RKO (cell line): ENCODE measurements at regions not wholly inside any gene's neighbourhood (a gene's known extent, or its start where the extent isn't known, plus 50 kb on each side); places are given as distances from the start of the nearest gene placed in this dataset.

Experiments used
- DNase-seq: peaks from one replicate; pipeline ENCODE4 v3.0.0-alpha.2; 2016; ENCODE audit warnings: low spot score

DNA sequence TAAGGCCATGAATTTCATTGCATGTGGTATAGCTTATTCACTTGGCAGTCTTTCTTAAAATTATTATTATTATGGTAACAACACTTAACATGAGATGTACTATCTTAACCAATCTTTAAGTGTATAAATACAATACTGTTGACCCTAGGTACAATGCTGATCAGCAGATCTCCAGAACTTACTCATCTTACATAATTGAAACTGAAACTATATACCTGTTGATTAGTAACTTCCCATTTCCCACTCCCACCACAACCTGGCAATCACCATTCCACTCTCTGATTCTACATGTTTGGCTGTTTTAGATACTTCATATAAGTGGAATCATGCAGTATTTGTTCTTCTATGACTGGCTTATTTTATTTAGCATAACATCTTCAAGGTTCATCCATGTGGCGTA lies 150.2 kb upstream of the POU2AF2 start:
- no peak for DNase-seq

DNA sequence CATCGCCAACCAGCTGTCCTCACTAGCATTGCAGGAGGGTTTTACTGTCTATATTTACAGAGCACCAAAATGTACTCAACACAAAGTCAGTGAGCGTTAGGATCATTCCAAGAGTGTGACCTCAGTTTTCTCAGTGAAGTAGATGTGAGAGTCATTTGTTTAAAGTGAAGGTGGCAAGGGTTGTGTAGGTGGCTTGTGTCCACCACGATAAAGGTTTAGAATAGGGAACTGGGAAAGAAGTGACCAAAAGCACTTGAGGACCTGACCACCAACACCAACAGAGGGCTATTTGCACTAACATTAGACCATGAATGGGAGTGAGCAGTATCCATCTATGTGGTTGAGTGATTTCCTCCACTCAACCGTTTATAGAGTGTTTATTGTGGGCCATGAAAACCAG lies 152.5 kb upstream of the POU2AF2 start:
- no peak for DNase-seq

DNA sequence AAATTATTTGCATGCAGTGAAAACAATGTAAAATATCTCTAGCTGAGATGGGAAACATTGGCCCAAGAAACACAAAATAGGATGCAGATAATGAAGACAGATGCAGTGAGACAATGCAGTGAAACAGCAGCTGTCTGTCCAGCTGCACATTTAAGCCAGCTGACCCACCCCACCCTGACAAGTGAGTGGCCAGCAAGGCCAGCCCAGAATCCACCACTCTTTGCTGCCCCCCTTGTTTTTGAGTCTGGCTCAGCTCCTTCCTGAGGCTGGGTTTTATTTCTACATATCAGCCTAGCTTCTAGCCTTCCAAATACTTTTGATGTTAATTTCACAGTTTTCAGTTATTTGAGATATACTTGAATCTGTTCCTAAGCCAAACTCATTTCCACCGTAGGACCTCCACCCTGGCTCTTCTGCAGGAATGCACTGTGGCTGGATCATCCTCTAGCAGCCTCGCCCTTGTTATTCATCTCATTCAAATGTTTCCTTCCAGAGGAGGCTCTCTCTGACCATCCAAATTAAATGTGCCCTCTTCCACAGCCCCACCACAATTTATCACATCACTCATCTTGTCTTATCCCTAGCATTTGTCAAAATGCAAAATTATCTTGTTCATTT lies 154.1 kb upstream of the POU2AF2 start:
- no peak for DNase-seq

DNA sequence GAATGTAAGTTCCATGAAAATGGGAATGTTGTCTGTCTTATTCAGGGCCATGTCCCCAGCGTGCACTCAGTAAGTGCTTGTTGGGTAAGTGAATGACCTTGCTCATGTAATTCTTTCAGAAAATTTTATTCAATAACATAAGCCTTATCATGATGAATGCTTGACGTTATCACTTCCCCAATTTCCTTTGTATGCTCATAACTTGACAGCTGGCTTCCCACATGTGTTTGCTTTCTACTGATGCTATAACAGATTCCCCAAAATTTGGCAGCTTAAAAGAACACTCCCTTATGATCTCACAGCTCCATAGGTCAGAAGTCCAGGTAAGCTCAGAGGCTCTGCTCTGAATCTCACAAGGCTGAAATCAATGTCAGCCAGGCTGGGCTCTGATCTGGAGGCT lies 155.8 kb upstream of the POU2AF2 start:
- DNase-seq: no peak

DNA sequence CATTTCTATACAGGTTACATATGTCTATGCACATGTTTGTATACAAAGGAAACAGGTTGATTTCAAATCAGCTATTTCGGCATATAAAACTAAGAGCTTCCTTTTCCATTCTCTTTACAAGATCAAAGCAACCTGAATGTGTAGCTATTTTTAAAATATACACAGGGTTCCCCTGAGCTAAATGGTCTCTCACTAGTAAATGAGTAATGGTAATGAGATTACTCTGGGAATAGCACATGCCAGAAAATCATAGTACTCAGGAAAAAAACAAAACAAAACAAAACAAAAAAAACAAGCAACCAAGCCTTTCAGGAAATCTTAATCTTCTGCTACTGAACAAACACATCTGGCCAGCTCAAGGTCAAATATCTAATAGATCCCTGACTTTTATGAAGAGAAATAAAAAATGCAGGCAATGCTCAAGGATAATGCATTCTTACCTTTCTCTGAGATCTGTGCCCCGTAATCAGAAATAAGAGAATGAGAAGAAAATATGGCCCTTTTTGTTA lies 156.6 kb upstream of the POU2AF2 start:
- DNase-seq: no peak

DNA sequence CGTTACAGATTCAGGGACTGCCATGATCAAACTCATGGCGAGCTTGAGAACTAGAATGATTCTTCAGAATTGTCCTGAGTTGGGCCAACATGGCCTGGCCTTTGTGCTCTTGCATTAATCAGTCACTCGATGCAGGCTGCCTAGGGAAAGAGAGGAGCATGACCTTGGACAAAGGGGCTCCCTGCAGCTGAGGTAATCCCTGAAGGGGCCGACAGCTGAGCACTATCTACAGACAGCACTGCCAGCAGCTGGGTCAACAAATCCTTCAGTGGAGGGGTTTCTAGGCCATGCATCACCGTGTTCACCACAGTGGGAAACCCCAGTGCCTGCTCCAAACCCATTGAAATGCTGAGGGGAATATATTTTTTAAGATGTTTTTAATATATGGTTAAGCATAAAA lies 159.5 kb upstream of the POU2AF2 start:
- no peak for DNase-seq

DNA sequence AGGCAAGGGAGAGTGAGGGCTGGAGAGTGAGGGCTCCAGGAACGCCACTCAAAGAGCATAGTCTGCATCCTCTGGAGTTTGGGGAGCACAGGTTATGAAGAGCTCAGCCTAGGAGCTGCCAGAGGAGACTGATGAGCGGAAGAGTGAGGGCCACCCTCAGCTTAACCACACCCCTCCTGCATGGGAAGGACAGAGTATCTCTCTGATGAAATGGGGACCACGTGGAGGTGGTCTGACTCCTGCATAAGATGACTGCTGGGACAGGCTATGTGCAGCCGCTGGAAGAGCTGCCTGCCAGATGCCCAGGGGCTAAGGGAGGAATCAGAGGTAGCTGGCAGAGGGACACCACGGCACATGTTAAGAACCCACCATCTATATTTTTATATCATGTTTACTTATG lies 162.9 kb upstream of the POU2AF2 start:
- no peak for DNase-seq

DNA sequence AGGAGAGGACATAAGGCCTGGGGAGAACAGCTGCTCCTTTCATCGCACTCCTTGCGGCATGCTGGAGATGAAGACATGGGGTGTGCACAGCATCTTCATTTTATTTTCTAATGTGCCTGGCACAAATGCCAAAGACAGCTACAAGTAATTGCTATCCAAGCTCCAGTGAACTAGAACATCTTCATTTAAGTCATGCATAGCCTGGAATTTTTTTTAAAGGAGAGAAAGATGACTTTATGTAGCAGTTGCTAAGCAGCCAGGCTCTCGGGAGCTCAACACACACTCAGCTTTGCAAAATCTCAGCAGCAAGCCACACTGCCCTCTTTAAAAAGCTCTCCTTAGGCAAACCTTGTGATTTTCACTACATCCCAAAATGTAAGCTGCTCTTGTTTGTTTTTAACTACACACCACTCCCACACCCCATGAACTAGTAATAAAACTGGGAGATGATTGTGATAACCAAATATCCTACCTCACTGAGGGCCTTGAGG lies 164.5 kb upstream of the POU2AF2 start:
- DNase-seq: no peak

DNA sequence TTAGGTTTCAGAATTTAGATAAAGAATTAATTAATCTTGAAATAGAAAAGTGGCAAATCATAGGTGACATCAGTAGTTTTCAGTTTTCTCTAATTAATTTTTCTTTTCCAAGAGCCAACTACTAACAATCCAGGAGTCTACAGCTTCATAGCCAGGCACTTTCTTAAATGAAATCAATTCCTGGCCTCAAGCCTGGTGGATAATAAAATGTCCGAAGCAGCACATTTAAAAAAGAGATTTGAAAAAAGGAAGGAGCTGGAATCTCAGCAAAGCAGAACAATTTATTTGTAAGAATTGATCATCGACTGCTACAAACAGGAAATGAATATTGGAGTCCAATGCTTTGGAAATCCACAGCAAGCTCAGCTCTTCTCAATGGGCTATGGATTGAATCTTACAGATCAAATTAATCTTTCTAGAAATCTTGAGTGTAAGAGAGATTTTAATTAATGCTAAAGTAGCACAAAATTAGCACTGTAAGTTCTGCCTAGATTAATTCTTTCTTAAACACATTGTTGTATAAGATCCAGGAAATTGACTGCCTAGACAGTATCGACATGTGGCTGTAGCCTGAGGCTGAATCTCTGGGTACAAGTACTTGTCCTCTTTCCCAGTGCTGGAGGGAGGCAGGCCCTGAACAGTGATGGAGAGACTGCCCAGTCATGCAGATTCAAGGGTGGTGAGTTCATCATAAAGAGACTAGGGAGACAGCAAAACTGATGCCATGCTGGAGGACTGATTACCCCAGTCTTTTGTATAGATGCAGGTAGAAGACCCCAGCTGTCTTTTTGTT lies 167.8 kb upstream of the POU2AF2 start:
- no peak for DNase-seq

DNA sequence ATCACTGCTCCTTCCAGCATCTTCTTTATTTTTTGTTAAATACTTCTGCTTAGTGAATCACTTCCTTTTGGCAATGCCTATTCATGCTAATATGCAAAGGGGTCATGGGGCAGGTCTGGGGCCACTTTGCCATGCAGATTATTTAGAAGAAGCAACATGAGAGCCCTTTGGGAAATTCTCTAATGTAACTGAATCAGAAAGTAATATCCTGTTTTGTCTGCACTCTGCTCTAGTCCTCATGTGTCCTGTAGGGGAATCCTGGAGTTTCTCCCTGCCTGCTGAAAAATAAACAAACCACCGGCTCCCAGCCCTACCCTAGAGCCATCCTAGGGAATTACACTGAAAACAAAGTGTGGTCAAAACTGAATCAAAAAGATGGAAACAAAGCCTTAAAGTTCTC lies 176.5 kb upstream of the POU2AF2 start:
- peak; percentile 28 for DNase-seq

DNA sequence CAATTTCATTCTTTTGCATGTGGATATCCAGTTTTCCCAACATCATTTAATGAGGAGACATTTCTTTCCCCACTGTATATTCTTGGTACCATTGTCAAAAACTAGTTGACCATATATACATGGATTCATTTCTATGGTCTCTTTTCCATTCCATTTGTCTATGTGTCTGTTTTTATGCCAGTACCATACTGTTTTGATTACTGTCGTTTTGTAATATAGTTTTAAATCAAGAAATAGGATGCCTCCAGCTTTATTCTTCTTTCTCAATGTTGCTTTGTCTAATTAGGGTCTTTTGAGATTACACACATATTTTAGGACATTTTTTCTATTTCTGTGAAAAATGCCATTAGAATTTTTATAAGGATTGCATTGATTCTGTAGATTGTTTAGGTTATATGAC lies 177.5 kb upstream of the POU2AF2 start:
- DNase-seq: no peak

DNA sequence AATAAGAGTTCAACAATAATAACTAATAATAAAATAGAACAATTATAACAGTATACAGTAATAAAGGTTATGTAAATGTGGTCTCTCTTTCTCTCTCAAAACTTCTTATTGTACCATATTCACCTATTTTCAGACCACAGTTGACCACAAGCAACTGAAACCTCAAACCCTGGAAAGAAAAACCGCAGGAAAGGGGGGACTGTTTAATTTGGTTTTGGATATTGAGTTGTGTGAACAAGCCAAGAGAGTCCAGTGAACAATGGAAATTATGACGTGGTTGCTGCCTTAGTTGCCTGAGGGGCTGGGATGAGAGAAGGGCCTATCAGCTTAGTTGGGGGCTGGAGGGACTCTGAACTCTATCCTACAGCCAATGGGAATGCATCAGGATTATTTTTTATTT lies 178.7 kb upstream of the POU2AF2 start:
- DNase-seq: no peak

DNA sequence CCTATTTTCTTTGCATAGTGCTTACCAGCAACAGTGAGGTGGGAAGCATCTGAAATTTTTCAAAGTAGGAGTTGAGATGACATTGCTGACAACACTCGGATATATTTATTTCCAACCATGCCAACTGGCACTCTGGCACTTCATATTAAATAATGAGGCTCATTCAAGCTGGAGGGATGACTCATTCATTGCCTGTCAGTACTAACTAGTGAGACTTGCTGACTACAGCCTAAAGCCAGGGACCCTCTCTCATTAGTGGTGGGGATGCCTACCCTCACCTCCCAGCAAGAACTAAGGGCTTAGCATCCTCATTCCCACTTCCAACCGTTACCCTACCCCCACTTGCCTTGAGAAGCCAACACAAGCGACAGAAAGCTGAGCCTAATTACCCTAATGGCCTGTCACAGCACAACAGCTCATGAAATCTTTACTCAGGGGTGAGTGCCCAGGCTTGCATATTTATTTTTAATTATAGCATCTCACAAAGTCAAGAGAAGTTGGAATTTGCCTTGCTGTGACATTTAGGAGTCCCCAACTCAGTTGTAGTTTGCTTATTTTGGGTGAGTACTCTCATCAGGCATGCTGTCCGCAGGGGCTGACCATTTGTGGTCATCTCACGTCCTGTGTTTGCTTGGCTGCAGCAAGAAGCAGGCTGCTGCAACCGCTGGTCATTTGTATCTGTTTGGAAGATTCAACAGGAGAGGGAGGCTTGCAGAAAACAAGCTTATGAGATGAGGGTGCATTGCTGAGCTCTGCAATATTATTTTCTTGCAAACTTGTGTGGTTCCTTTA lies 181.6 kb upstream of the POU2AF2 start:
- no peak for DNase-seq

DNA sequence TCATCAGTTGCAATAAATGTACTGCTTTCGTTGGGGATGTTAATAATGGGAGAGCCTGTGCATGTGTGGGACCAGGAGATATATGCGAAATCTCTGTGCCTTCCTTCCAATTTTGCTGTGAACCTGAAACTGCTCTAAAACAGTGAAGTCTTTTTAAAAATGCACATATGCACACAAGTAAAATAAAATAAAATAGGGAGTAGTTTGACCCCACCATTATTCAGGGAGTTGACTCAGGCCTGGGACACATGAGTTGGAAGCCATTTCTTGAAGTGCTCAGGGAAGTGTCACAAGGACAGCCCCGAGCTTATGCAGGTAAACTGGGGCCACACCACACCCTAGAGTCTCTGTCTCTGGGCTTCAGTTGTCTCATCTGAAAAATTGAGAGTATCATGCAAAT lies 183.1 kb upstream of the POU2AF2 start:
- DNase-seq: no peak

DNA sequence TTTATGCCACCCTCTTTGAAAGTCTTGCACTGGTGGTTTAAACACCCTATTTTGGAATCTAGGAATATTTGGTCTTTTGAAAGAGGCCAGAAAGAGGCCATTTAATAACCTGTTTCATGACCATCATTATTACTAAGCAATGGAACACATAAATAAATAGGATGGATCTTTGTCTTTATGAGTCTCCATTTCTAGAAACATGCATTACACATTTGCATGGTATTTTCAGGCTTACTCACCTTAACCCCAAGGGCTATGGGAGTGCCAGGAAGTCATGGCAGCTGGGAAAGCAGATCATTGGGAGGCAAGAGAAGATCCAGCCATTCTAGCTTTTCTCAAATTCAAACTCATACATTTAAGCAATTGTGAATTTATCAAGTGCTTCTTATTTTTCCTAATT lies 185.8 kb upstream of the POU2AF2 start:
- DNase-seq: peak; percentile 3

DNA sequence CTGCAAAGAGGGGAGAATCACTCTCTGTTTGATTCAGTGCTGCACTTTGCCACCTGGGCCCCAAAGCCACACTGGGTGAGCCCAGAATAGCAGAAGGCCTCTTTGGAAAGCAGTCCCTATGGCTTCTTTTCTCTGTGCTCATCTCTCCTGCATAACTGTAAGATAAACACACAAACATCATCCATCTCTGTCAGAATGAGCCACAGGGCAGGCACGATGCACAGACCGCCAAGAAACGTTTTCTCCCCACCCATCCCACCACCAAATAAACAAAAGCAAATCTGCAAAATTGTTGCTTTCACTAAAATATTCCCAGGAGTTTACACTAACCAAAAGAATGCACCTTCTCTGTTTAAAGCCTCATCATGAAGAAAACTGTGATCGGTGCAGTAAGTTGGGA lies 196.4 kb upstream of the POU2AF2 start:
- DNase-seq: no peak

DNA sequence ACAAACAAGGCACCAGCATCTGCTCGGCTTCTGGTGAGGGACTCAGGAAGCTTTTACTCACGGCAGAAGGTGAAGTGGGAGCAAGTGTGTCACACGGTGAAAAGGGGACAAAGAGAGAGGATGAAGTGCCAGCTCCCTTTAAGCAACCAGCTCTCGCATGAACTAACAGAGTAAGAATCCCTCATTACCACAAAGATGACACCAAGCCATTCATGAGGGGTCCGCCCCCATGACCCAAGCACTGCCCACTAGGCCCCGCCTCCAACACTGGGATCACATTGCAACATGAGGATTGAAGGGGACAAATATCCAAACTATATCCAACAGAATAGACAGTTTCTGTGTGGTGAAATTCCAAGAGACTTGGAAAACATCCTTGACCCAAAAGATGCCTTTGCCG lies 198.2 kb upstream of the POU2AF2 start:
- no peak for DNase-seq

DNA sequence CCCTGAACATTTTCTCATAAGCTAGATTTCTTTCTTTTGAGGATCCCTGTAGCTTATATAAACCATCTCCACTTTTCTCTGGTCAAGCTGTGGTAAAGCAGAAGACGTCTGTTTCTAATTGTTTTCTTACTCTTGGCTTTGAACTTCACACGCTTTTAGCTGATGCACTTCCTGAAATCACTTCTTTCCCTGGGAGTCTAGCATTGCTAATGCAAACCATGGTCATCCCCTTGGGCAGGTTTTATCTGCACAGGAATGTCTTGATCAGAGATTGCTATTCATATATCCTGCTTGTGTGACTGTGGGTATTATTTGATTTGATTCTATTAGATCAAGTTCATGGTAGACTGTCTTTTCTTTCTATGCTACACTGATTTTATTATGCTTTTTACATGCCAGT lies 199.2 kb upstream of the POU2AF2 start:
- no peak for DNase-seq

DNA sequence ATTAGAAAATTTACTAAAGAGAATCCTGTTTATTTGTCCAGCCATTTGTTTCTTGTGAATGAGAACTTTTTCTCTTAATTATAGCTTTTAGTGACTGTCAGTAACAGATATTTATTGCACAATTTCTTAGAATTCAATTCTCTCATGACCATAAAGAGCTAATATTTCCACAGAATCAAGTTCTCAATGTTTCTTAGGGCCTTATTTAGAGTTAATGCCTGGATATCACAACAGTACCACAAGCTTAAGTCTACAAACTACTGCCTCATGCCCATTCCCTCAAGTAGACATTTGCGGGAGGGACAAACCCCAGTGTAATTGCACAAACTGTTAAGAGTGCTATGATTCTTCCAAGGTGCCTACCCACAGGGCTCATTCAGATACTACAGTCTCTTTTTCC lies 199.7 kb upstream of the POU2AF2 start:
- DNase-seq: no peak

DNA sequence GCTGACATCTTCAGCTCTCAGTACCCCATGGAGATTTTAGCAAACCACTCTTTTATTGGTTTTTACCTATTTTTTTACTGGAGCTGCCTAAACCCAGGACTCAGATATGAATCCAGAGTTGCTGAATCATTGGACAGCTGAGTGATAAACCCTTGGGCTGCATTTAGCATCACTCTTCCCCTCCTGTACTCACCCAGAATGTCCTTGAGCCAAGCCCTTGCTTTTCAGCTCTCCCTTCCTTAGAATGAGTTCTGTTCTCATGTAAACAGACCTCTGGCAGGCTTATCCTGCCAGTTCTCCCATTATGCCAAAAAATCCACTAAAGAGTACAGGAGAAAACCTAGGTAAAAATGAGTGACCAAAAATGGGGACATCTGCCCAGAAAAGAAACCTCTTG lies 200.1 kb upstream of the POU2AF2 start:
- DNase-seq: no peak

DNA sequence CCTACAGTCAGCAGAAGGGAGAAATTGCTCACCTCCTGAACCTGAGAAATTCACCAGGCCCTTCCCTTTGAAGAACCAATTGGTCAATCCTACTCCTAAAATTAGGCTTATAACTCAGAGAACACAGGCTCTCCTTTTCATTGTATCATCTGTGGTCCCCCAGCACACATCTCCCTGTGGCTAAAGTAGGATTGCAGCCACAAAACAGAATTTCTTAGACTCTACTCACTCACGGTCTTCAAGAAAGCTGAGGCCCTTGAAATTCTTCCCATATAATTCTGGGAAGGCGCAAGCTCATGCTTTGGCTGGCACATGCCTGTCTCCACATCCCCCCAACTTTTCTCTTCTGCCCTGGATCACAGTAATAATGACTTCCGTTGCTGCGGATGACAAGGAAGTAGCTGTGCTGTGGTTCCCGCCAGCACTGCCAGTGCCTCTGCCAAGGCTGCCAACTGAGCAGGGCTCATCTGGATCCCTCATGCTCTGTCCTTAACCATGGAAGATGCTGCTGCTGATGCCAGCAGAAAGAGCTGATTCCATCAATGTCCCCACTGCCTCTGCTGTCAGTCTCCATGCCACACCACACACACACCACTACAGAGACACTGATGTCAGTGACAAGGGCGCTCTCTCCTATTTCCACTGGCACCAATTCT lies 200.6 kb upstream of the POU2AF2 start:
- DNase-seq: no peak

DNA sequence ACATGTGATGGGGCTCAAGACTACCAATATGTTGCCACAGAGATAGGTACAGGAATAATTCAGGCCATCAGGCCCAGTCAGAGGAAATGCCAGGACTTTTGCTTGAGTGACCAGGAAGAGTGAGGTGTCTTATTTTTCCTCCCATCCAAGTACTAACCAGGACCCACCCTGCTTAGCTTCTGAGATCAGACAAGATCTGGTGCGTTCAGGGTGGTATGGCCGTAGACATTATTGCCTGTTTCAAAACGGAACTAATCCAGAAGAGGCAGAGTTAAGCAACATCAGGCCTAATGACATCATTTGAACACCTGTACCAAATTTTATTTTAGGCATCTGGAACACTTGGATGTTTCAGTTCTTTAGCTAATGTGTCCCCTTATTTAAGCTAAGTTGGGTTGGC lies 205.5 kb upstream of the POU2AF2 start:
- no peak for DNase-seq
